SK-MEL-5 (cell line): ENCODE measurements at regions not wholly inside any gene's neighbourhood (a gene's known extent, or its start where the extent isn't known, plus 50 kb on each side); places are given as distances from the start of the nearest gene placed in this dataset.
"Not testable (repeated sequence)": the region's sequence is repeated elsewhere in the genome, so short reads cannot be mapped to it uniquely, and the experiment has no call there.

Experiments used
- DNase-seq: peaks from one replicate; pipeline ENCODE4 v3.0.0-alpha.2; 2016; ENCODE audit warnings: low read depth, low spot score
- in situ Hi-C: cut with HindIII; loops from 2 replicates; pipeline ENCODE4 v1.10.0; 2016; ENCODE audit warnings: low sequenced_read_pairs, high pct_unique_total_duplicates, low pct_unique_long_range_greater_than_20kb

DNA sequence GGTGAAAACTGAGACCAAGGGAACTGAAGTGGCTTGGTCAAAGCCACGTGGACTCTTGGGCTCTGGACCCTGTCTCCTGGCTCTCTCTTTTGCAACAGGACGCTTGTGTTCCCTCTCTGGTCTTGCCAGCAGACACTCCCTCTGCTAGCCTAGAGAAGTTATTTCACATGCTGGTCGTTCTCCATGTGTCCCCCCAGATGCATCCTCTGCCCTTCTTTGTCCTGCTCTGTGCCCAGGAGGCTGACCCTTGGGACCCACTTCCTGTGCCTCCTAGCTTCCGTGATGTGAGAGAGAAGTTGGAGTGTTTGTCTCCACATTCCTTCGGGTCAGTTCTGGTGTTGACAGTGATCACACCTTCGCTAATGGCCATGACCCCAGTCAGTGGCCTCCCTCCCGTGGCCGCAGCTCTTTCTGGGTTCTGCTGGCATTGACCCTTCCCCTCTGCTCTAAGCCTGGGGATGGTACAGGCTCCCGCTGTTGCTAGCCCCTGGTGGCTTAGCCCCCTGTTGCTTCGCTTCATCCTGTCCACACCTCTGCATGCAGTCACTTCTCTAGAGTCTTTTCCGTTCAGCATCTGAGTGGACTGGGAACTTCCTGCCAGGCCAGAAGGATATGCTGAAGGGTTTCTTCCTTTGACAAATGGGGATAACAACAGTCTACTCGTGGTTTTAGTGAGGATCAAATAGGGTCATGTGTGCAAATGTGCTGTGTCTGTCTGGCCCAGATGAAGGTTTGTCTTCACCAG, 70.1 kb upstream of the BMP2 start:
- no peak for DNase-seq
- in situ Hi-C loops = no loop called here

GRCh38 chr20:6696001-6696400, 71.5 kb upstream of the BMP2 start:
- in situ Hi-C loops = no loop called here
- no peak for DNase-seq

- in situ Hi-C loops, DNase-seq: not testable (repeated sequence)
Measured at GRCh38 chr20:6693808-6694198, 73.7 kb upstream of the BMP2 start.

DNA sequence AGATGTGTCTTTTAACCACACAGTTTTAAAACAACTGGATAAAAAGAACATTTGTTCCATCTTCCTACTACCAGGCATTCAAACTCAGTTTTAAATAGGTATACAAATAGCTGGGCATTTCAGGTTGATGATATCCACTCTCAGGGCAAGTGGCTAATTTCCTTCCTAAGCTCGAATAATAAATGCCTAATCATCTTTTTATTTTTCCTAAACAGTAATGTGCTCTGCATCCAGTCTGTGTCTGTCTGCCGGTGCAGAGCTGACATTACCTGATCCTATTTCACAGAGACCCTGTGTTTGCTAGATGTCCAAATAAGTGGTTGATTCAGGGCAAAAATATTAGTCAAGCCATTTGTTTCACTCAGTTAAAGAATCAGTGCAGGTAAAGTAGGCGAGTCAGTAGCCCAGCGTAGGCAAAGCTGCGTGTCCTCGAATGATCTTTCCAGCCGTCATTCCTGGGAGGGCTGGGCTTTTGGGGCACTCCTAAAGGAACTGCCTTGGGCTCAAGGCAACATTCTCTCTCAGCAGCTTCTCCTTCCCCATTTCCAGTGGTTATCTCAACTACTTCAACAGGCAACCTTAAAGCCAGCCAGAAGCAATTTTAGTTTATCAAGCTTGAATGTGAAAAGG, 74.2 kb upstream of the BMP2 start:
- DNase-seq = no peak
- in situ Hi-C loops = no loop called here

- in situ Hi-C loops = no loop called here
- no peak for DNase-seq
Measured at GRCh38 chr20:6692566-6693173, 74.8 kb upstream of the BMP2 start.

- DNase-seq = no peak
- in situ Hi-C loops = no loop called here
Measured at GRCh38 chr20:6691516-6691915, 76.0 kb upstream of the BMP2 start.

DNA sequence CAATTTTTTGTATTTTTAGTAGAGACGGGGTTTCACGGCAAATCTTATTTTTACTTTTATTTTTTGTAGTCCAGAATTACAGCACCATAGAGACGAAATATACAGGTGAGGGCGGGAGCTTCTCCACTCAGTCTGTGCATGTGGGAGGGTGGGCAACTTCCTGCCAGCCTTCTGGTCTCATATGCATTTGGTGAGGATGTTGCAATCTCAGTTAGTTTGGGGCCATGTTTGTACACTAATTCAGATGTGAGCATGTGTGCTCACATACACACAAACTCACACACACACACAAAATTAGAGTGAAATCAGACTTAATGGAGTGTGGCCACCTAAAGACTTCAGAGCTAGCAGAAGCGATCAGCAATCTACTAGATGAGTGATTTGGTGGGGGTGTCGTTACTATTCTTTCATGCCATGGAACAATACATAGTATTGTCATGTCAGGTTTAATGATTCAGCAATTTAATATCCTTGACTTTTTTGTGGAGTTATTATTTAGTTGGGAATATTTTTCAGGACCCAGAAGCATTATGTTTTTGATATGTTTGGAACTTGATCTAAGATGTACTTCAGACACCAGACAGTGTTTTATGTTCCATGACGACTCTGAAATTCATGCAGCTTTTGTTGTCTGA, 78.0 kb upstream of the BMP2 start:
- DNase-seq = no peak
- in situ Hi-C loops = no loop called here

DNA sequence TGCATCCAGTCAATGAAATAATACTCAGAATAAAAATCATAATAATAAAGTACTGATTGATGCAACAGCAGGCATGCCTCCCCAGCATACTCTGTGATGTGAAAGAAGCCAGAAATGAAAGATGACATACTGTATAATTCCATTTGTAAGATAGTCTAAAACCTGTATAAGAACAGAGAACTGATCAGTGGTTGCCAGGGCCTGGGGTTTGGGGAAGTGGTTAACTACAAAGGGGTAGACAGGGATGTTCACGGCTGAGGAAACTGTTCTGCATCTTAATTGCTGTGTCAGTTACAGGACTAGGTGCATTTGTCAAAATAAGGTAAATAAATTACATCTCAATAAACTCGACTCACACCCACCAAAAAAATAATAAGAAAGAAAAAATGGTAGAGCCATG, 81.3 kb upstream of the BMP2 start:
- in situ Hi-C loops = no loop called here
- no peak for DNase-seq

DNA sequence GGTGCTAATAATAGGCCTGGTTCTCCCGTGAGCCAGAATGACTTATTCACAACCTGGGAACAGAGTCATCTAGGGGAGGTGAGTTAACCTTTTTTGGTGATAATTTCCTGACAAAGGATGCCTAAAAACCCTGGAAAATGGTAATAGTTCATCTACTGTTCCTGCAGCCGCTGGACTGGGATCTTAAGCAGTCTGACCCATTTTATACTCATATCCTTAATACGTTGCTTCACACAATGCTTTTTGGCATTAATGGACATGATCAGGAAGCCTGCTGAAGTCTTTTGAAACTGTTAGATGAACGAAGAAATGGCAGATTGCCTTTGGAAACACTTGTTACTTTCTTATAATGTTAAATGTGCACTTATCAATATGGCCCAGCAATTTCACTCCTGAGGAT, 81.9 kb upstream of the BMP2 start:
- DNase-seq = no peak
- in situ Hi-C loops = no loop called here

- peak; percentile 20 for DNase-seq
- in situ Hi-C loops = no loop called here
Measured at GRCh38 chr20:6685181-6685582, 82.3 kb upstream of the BMP2 start.

DNA sequence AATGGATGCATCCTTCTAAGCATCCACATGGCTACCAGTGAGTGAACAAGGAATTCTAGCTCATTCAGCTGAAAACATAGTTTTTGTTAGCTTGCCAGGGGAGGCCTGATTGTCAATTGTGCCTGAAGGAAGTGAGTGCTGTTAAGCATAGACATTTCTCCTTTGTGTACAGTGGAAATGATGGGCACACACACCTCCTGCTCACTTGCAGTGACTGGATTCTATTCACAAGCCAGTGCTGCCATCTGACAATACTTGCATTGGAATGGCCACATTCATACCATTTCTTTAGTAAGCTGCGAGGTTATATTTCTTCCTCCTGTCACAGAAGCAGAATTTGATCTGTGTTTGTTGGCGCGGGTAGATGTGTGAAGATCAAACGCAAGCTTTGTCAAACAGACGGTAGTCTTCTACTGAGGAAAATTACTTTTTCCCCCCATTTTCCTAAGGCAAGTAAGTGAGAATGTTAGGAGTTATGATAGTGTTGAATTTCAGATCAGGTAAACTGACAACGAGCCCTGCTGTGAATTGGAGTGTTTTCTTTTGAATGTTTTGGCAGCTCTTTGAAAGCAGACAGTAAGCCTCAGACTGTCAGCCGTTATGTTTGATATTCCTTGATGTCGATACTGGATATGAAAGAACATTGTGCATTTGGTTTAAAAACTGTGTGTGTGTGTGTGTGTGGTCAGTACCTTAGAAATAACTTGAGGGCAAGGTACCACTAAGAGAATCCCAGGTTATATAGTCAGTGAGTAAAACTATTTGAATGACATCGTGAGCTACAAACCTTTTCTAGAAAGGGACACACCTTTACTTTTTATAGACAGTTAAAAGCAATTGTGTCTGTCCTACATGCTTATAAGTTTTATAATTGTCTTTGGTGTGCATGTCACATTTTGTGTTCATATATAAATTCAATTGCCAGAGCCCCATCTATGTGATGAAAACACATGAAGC, 84.2 kb upstream of the BMP2 start:
- no peak for DNase-seq
- in situ Hi-C loops = no loop called here

DNA sequence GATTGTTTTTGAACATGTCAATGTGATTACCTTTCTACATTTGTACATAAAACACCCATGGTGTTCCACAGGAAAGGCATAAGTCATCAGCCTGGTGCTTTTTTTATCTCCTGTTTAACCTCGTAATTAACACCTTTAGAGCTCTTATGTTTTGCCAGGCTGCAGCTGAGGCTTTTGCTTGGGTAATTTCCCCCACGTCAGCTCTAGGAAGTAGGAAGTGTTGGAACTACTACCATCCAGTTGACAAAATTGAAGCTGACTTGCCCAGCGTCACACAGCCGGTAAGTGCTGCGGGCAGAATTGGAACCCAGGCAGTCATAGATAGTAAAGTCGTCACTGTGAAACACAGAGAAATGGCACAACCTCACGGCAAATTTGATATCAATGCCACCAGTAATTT, 86.6 kb upstream of the BMP2 start:
- no peak for DNase-seq
- in situ Hi-C loops = no loop called here

- no peak for DNase-seq
- in situ Hi-C loops = no loop called here
Measured at GRCh38 chr20:6680441-6680840, 87.0 kb upstream of the BMP2 start.

DNA sequence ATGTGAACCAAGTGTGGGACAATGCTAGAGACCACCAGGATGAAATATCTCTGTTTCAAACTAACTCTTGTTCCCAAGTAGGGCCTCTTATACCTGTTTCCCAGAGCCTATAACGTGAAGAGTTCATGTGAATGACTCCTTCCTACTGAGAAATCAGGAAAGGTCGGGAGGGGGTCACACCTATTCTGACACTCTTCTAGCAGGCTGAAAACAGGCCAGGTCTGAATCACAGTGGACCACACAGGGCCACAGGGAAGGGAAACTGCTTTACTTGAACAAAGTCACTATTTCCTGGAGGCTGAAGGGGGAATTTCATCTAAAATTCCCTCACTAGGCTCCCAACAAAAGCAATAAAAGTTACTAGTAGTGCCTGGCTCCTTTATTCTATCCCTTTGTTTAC, 88.4 kb upstream of the BMP2 start:
- no peak for DNase-seq
- in situ Hi-C loops = no loop called here

- in situ Hi-C loops = no loop called here
- DNase-seq = no peak
Measured at GRCh38 chr20:6678101-6678500, 89.4 kb upstream of the BMP2 start.

DNA sequence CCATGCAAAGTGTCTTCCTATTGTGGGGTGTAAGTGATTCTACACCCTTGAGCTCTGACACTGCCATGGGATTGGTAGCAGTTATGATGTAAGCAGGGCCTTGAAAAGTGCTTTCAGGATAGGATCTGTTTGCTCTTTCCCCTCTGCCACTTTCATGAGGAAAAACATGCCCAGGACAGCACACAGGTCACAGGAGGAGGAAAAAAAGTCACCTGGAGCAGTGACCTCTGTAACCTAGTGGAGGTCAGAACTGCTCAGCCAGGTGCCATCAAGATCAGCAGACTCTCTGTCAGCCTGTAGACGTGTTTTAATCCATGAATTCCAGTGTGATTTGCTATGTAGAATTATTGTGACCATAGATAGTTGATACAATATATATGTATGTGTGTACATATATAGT, 92.7 kb upstream of the BMP2 start:
- DNase-seq = no peak
- in situ Hi-C loops = no loop called here

DNA sequence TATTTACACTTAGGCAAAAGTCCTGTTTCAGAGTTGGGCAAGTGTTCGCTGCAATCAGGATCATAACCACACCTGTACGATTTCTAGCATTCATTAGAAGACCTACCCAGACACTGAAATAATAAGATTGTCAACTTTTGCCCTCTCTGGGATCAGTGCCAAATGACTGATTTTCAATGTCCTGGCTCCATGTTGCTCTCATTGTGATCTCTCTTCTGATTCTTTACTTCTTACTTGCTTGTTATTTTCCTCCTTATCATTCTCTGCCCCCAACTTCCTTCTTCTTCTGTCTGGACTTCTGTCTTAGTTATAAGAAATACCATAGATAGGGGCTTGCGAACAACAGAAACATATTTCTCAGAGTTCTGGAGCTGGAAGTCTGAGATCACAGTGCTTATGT, 94.4 kb upstream of the BMP2 start:
- in situ Hi-C loops = no loop called here

GRCh38 chr20:6671829-6672228, 95.7 kb upstream of the BMP2 start:
- no peak for DNase-seq
- in situ Hi-C loops = no loop called here

More for the DNA sequence above, 94.4 kb upstream of the BMP2 start:
- no peak for DNase-seq
